HG03159 (cell line): ENCODE measurements at regions not wholly inside any gene's neighbourhood (a gene's known extent, or its start where the extent isn't known, plus 50 kb on each side); places are given as distances from the start of the nearest gene placed in this dataset.
"Not testable (repeated sequence)": the region's sequence is repeated elsewhere in the genome, so short reads cannot be mapped to it uniquely, and the experiment has no call there.

ENCODE experiments used
- ATAC-seq: cut with Tn5 transposase; IDR thresholded peaks from one replicate; pipeline ENCODE4 v1.9.1; 2021; ENCODE audit warnings: mild to moderate bottlenecking, moderate library complexity; ENCODE audit not compliant: unreplicated experiment

- no peak for ATAC-seq
These were observed 69.3 kb downstream of the ISOC1 start for GRCh38 chr5:129163810-129164378.

- ATAC-seq: no peak
These were observed 75.5 kb downstream of the ISOC1 start for GRCh38 chr5:129170050-129170449.

- no peak for ATAC-seq
These were observed 76.8 kb downstream of the ISOC1 start for GRCh38 chr5:129171194-129171944.

- ATAC-seq: no peak
These were observed 78.0 kb downstream of the ISOC1 start for GRCh38 chr5:129172580-129172979.

DNA sequence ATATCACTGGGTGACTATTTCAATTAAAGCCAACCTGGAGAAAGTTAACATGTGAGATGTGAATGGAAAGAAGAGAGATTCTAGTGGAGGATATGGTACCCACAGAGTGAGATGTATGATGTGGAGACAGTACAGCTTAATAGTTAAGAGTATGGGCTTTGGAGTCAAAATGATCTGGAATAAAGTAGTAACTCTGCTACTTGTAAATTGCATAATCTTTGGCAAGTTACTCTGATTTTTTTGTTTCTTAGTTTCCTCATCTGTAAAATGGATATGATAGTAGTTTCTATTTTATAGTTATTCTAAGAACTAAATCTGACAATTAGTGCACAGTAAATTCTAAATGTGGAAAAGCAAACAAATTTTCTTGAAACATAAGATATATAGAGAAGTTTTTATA is 79.2 kb downstream of the ISOC1 start:
- ATAC-seq: no peak

GRCh38 chr5:129174480-129174879 is 79.9 kb downstream of the ISOC1 start:
- ATAC-seq: no peak

- ATAC-seq: no peak
These were observed 82.9 kb downstream of the ISOC1 start for GRCh38 chr5:129177451-129177850.

DNA sequence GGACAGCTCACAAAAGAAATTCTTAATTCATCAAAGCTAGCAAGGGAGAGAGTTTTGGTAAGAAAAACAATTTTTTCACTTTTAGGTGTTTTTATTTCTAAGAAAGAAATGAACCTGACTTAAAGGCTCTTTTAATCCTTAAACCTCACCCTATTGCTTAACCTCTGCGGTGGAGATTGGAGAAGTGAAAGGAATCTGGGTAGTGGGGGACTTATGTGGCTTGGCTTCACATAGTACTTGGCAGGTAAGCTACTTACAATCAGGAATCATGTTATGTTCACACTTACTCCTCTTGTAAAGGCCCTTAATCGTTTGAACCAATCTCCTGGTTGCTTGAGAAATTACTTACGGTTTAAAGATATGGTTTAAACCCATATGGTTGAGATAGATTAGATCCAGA is 104.8 kb downstream of the ISOC1 start:
- ATAC-seq: no peak

- ATAC-seq: no peak
These were observed 110.0 kb downstream of the ISOC1 start for GRCh38 chr5:129204525-129204924.

DNA sequence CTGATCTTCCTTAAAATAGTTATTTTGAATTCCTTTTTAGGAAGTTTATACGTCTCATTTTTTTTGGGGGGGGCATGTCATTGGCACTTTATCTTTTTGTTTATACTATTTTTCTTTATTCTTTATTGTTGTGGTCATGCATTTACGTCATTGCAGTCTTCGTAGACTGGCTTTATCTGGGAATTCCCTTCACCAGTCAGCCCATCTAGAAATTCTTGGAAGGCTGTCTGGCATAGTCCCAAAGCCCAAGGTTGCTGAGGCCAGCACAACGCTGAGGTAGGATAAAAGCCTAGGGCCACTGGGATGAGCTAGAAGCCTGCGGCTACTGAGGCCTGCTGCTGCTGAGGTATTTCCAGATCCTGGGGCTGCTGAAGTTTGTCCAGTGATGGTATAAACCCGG is 121.5 kb downstream of the ISOC1 start:
- ATAC-seq: no peak

DNA sequence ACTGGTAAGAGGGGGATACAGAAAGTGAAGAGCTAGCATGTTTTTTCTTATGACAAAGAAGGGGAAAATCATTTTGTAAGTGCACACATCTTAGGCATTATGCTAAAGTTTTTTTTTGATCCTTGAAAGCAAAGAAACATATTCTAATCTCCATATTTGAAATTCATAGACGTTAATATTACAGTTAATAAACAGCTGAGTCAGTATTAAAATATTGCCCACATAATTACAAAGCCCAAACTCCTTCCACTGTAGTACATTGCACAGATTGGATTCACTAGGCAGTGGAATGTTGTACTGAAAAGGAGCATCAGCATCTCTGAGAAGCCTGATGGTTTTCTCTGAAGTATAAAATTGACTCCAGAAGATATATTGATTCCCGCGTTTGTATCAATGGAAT is 122.6 kb downstream of the ISOC1 start:
- ATAC-seq: no peak

DNA sequence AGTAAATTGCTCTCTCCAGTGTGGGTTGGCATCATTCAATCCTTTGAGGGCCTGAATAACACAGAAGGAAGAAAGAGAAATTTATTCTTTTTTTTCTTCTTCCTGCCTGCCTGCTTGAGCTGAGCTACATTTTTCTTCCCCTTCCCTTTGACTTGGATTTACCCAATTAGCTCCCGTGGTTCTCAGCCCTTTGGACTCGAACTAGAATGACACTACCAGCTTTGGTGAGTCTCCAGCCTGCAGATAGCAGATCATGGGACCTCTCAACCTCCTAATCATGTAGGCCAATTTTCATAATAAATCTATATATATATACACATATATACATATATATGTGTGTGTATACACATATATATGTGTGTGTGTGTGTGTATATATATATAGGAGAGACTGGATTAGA is 128.6 kb downstream of the ISOC1 start:
- ATAC-seq: no peak

DNA sequence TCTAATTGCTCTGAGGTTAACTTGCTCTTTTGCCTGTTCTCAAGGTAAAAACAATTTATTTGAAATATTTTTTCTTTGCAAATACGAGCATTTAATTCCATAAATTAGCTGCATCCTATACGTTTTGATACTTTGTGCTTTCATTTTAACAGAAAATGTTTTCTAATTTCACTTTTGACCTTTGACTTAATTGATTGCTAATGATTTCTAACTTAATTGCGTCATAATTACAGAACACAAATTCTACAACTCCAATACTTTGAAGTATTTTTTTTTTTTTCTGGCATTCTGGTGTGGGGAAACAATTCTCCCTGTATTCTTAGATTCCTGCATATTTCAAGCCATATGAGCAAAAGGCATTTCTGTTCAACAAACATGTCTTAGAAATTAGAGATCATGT is 134.0 kb downstream of the ISOC1 start:
- no peak for ATAC-seq

- no peak for ATAC-seq
These were observed 147.2 kb downstream of the ISOC1 start for GRCh38 chr5:129241755-129242154.

DNA sequence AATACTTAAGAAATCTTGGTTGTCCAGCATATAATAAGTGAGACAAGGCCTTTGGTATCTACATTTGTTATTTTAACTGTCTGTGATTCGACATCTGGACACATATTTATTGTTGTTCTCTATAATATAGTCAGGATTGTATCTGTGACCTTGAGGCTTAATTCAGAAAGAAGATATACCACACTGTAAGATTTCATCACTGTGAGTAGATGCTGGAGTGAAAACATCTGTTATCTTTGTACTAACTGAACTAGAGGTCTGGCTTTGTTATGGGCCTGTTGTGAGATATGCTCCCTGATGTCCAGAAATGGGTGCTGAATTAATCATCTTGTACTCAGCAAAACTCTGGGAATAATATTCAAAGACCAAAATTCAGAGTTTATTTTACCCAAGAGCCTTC is 148.5 kb downstream of the ISOC1 start:
- ATAC-seq: no peak

DNA sequence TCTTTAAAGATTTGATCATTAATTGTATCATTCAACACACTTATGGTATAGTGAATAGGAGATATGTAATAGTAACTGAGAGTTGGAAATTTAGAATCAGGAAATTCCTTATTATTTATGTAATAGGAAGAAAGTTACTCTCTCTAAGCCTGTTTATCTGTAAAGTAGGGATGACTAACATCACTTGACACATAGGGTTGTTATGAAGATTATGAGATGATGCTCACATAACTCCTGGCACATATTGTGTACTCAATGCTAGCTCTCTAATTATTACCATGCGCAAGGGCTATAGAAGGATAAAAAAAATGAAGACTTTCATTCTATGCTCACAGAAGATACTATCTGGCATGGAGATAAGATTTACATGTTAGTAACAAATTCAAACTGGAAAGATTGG is 149.9 kb downstream of the ISOC1 start:
- ATAC-seq: no peak

- no peak for ATAC-seq
These were observed 150.9 kb downstream of the ISOC1 start for GRCh38 chr5:129245489-129245888.

- no peak for ATAC-seq
These were observed 151.5 kb downstream of the ISOC1 start for GRCh38 chr5:129246088-129246487.

DNA sequence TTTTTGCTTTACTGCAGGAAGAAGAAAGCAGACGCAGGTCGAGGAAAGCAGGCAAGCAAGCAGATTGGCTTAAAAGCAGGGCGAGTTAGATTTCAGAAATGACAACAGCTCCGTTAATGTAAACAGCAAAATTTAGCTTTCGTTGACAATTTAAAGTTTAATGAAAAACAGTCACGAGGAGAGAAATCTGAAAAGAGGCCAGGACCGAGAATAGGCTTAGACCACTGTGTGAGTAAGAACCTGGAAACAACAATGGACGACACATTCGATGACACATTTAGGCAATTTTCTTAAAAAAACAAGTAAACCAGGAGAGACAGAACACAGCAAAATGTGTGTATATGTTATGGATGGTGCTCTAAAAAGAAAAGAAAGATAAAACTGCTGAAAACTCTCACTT is 155.3 kb downstream of the ISOC1 start:
- no peak for ATAC-seq

GRCh38 chr5:129271308-129271707 is 176.8 kb downstream of the ISOC1 start:
- ATAC-seq: no peak

GRCh38 chr5:129284010-129284409 is 176.1 kb upstream of the ADAMTS19 start:
- ATAC-seq: no peak

GRCh38 chr5:129294216-129294615 is 165.9 kb upstream of the ADAMTS19 start:
- not testable (repeated sequence) for ATAC-seq

GRCh38 chr5:129306725-129307124 is 153.4 kb upstream of the ADAMTS19 start:
- ATAC-seq: no peak
